ENCODE measurements at regions not wholly inside any gene's neighbourhood (a gene's known extent, or its start where the extent isn't known, plus 50 kb on each side); places are given as distances from the start of the nearest gene placed in this dataset.
"Not testable (repeated sequence)": the region's sequence is repeated elsewhere in the genome, so short reads cannot be mapped to it uniquely, and the experiment has no call there.

DNA sequence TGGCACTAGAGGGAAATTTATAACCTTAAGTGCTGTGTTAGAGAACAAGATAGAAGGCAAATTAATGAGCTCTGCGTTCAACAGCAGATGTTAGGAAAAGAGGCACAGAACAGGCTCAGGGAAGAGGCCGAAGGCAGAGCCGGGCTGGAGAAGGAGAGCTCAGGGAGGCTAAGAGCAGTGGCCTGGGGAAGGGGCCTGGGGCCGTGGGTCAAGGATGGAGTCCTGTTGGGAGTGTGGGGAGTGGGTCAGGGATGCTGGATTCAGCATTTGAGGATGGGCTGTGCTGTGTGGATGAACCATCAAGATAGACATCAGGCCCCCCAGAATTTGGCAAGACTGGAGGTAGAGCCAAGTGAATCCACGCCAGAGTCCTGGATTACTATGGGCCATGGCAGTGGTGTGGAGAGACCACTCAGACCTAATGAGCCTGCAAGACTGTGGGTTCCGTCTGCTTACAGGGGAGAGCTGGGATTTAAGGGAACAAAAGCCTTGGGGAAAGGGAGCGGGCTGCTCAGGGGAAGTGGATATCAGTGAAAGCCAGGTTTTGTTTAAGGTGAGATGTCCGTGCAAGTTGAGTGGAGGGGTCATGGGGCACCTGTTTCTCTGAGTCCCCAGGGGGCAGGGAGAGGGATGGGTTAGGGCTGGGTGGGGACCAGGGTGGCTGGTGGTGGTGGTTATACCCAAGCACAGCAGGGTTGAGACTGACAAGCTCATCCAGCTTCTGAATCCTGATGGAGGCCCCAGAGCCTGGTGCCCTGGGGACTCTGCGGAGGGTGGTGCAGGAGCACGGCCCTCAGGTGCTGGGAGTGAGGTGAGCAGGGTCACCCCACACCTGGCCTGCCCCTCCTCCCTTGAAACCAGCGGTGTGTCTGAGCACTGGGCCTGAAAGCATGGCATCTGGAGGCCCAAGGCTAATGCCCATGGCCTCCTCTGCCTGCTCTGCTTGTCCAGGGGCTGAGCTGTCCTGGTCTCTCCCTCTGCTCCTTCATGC lies 101.7 kb downstream of the BMS1 start:
- DNase-seq (ENCODE audit: low spot score): no peak

DNA sequence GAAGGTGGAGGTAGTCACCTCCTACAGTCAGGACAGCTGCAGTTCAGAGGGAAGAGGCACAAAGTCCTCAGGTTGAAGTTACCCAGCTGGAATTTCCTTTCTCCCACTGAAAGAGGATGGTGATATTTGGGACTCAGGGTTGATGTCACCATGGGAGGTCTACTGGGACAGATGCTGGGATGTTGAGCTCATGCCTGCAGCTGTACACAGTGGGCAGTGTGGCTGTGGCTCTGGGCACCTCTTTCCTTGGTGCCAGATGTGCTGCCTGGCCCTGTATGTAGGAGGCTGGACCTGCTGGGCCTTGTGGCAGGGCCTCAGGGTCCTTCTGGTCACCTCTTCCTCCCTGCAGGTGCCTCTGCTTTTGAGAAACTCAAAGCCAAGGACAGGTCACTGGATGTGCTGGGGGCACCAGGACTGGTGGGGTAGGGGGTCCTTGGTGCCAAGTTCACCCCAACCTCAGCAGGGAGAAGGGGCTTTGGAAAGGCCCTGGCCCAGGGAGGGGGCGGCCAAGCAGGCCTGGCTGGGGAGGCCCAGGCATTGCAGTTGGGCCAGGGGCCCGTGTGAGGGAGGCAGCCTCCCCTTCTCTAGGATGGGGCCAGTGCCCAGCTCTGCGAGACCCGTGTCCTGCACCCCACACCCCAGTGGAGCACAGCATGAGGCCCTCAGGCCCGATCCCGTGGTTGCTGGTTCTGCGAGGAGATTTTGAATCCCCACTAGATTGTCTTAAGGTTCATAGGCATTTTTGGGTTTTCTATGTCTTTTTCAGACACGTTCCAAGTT lies 103.1 kb downstream of the BMS1 start:
- DNase-seq (ENCODE audit: low spot score): no peak

DNA sequence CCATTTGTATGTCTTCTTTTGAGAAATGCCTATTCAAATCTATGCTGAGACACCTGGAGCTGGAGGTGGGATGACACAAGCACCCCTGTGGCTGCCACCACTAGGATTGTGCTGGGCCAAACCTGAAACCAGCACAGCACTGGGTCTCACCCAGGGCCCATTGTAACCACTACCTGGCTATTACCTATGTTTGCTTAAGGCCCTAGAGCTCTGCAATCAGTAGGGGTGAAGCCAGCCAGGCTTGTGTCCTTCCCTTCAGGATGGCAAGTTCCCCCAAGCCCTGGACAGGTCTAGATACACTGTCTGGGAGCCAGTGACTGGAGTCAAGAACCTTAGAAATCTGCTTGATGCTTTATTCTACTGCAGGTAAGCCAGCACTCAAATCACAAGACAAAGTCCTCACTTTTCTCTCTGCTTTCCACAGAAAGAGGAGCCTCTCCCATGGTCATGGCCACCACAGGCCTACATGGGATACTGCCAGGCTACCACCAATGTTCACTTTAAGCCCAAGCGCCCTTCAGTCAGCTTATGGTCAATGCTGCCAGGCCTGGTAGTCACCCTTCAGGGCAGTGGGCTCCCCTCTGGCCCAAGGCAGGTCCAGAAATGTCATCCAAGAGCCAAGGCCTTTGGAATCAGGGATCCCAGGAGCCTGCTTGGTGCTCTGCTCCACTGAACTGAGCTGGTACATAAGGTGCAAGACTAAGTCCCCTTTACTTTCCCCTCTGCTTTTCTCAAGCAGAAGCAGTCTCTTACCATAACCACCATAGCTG lies 105.3 kb downstream of the BMS1 start:
- no peak for DNase-seq (ENCODE audit: low spot score)

DNA sequence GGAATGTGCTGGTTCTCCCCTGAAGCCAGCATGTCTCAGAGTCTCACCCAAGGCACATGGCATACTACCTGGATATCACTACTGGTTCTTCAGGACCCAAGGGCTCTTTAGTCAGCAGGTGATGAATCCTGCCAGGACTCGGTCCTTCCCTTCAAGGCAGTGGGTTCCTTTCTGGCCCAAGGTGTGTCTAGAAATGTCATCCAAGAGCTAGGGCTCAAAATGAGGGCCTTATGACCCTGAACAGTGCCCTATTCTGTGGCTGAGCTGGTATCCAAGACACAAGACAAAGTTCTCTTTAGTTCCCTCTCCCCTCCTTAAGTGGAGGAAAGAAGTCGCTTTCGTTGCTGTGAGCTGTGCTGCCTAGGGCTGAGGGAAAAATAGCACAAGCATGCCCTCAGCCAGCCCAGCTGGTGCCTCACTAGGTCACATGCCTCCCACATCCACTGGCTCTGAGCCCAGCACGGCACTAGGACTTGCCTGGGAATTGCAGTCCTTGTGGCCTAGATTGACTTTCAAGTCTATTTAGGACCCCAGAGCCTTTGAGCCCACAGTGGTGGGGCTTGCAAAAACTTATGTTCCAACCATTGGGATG lies 106.0 kb downstream of the BMS1 start:
- no peak for DNase-seq (ENCODE audit: low spot score)

DNA sequence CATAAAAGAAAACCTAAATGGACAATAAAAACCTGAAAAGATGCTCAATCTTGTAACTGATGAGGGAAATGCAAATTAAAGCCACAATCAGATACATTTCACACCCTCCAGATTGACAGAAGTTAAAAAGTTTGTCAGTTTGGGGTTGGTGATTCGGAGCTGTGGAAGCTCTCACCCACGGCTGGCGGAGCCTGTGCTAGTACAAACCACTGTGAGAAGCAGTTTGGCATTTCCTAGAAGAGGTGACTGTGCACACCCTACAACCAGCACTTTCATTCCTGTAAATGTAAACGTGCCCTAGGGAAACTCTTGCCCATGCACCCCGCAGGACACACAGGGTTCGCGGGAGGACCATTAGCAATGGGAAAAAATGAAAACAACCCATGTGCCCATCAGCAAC lies 114.1 kb downstream of the BMS1 start:
- DNase-seq (ENCODE audit: low spot score): no peak

DNA sequence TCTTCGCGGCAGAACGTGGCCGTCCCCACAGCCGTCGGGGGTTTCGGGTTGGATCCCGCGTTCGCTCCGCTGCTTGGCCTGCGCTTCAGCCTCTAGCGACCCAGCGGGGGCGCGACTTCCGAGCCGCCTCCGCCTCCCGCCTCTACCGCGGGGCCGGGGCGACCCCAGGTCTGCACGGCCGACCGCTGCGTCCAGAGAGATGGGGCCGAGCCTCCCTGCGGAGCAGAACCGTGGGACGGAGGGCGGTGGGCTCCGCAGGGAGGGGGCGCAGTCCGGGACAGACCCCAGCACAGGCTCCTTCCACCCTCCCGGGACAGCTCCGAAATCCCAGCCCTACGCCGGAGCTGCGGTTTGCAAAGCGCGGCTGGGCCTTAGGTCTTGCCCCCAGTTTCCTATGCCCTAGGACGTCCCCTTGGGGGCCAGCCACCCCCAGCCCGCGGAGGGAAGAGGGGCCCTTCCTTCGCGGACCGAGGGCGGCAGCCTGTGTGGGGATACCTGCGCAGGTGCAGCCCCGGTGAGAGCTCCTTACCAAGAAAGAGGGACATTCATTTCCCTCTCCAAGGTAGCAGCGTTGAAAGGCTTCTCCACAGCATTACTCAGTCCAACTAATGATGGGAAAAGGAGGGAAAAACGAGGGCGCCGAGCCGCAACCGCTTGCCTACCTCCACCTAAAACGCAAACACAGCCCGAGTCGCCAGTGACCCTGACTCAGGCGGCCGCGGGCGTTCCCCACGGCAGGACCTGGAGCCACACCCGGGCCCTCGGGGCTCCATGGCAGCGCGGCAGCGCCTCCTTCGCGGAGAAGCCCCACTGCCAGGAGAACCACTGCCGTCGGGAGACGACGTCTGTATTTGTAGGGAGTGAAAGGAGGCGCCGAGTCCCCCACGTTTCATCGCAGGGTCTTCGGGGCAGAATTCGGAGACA lies 115.7 kb downstream of the BMS1 start:
- DNase-seq (ENCODE audit: low spot score): peak; percentile 5

DNA sequence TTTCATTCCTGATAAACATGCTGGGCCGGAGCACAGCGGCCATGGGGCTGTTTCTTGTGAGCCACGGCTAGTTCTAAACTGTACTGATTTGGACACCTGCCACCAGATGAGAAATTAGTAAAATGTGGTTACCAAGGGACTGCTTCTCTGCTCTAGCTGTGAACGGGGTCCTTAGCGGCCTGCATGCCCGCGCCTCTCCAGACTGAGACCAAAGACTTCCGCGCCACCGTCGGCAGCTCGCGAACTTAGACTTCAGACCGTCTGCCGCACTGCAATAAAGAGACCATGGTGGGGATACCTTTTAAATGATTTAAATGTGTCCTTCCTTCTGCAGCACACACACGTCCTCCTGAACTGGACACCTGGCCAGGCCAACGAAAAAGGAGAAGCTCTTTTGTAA lies 116.4 kb downstream of the BMS1 start:
- no peak for DNase-seq (ENCODE audit: low spot score)

DNA sequence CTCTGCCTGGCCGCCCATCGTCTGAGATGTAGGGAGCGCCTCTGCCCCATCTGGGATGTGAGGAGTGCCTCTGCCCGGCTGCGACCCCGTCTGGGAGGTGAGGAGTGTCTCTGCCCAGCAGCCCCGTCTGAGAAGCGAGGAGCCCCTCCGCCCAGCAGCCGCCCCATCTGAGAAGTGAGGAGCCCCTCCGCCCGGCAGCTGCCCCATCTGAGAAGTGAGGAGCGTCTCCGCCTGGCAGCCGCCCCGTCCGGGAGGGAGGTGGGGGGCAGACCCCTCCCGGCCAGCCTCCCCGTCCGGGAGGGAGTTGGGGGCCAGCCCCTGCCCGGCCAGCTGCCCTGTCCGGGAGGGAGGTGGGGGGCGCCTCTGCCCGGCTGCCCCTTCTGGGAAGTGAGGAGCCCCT lies 117.8 kb downstream of the BMS1 start:
- DNase-seq (ENCODE audit: low spot score): not testable (repeated sequence)

DNA sequence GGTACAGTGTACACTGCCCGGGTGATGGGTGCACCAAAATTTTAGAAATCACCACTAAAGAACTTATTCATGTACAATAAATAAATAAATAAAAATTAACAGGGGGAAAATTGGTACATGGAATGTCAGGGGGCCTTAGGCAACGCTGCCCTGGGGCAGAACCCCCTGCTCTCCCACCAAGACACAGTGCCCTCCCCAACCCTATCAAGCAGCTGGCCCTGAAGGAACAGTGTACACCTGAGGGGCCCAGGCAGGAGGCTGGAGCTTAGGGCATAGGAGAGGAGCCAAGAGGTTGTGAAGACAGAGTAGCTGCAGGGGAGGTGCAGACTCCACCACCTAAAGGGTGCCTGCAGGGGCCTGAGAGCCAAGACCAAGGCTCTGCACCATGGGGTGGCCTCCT lies 128.8 kb downstream of the BMS1 start:
- DNase-seq (ENCODE audit: low spot score): no peak

DNA sequence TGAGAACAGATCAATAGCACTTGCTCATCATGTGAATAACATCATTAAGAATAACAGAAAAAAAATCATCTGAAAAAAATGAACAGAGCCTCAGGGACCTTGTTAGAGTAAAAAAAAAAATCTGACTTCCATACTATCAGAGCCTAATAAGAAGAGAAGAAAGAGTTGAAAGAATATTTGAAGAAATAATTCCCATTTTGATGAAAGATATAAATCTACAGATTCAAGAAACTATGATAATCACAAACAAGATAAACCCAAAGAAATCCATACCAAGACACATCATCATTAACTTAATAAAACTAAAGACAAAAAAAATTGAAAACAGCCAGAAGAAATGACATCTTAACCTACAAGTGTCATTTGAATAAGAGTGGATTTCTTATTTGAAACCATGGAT lies 134.4 kb downstream of the BMS1 start:
- no peak for DNase-seq (ENCODE audit: low spot score)

DNA sequence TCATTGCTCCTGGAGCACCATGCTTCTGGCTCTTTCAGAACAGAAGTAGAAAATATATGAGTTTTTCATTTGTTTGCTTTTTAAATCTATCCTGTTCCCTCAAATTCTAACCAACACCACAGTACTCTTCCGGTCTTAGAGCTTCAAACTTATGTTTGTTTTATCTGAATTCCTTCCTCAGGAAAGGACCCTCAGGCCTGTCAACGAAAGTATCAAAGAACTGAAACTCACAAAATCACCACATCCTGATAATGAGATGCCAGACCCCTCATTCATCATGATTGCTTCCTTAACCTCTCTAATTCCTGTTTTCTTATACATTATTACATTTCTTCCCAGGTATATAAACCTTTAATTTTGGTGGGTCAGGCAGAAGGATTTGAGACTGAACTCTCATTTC lies 135.2 kb downstream of the BMS1 start:
- DNase-seq (ENCODE audit: low spot score): no peak

DNA sequence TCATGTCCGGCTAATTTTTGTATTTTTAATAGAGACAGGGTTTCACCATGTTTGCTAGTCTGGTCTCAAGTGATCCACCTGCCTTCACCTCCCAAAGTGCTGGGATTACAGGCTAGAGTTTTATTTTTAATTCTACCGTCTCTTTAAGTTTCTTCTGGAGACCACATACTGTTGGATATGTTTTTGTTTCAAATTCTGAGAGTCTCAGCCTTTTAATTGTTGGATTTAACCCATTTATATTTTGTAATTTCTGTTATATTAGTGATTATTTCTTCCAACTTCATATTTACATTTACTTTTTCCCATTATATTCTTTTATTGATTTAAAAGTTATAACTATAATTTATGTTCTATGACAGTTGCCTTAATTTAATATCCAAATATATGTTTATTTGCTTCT lies 139.4 kb downstream of the BMS1 start:
- DNase-seq (ENCODE audit: low spot score): no peak

DNA sequence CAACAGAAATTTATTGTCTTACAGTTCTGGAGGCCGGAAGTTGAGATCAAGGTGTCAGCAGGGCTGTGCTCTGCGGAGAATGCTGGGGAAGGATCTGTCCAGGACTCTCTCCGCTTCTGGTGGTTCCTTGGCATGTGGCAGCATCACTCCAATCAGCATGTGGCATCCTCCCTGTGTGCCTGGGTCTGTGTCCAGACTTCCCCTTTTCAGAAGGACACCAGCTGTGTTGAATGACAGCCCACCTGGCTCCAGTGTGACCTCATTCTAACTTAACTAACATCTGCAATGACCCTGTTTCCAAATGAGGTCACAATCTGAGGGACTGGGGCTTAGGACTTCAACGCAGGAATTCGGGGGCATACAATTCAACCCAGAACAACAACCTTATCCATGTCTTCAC lies 141.9 kb downstream of the BMS1 start:
- DNase-seq (ENCODE audit: low spot score): no peak

DNA sequence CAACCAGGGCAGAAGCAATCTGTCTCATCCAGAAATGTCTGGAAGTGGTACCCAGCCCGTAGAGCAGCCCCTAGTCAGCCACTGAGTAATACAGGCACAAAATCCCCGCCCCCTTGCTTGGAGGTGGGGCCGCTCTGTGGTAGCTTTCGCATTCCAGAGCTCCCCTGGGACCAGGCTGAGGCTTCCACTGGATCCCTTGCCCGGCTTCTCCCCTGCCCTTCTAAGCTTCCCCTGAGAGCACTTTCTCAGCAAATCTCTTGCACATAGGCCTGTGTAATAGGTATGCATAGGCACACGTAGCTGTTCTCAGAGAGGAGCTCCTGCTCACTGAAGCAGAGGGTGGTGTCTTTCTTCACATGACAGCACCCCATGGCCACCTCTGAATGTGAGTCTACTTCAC lies 144.2 kb downstream of the BMS1 start:
- DNase-seq (ENCODE audit: low spot score): peak; percentile 81

DNA sequence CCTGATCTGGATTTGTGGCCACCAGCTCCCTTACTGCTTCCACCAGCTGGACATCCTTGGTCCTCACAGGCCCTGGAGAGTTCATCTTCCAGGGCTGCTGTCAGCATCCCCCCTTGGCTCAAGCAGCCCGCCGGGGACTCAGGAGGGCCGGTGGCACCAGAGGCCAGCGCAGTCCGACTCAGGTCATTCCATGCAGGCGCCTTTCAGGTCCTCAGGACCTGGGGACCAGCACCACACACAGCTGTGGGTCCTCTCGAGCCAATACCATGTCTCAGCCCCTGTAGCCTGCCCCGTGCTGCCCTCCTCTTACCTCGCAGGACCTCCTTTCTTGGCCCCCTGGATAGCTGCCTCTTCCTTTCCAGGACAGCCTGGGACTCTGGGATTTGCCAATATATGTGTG lies 145.5 kb downstream of the BMS1 start:
- no peak for DNase-seq (ENCODE audit: low spot score)

DNA sequence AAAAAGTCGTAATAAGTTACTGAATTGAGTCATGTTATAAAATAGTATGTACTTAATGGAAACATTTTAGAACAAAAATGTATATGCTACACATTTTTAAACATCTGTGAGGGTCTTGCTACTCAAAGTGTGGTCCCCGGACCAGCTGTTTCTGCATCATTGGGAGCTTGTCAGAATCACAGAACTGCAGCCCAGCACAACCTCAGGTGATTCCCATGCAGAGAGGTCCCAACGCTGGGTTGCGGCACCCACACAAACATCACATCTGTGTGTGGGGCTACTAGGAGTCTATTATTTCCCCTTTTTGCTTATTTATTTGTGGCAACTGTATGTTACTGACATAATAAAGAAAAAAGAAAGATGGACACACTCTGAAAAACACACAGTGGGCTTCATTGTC lies 146.6 kb downstream of the BMS1 start:
- no peak for DNase-seq (ENCODE audit: low spot score)

DNA sequence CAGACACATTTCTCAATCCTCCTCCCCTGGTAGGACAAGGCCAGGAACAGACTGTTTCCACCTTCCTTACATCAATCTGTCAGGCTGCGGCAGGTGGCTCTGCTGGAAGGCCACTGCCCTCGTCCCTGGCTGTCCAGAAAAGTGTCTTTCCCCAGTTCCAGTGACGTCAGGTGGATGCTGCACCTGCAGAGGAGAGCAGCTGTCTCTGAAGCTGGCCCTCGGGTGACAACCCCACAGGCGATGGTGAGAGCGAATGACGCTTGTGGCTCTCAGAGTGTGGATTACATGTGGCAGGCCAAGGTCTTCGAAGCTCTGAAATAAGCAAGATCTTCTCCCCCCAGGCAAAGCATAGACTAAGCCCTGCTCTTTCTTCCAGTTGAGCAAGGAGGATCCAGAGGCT lies 146.9 kb upstream of the RET start:
- DNase-seq (ENCODE audit: low spot score): no peak

DNA sequence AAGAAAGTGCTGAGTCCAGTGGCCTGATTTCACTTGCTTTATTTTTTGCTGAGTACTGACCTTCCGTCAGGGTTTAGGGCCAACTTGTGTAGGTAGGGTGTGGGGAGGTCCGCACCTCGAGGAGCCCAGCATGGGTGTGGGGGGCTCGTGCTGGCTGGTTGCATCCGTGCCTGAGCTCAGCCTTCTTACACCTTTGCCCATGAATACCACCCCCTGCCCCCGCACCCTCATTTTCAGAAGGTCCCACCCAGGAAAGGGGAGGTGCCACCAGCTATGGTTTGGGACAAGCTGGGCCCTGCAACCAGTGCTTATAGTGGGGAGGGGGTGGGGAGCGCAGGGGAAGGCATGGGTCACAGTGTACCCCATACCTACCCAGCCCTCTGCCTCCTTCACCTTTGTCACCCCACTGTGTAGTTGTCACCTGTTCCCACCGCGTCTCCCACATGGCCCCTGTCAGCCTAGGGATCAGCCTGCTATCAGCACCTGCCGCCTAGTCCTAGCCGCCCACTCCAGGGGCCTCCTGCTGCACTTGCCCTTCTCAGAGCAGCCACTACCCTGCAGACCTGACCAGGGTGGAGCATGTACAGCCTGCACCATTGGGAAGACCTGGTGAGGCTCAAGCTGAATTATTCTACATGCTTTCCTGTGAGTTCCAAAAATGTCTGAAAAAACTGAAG lies 146.2 kb upstream of the RET start:
- no peak for DNase-seq (ENCODE audit: low spot score)

DNA sequence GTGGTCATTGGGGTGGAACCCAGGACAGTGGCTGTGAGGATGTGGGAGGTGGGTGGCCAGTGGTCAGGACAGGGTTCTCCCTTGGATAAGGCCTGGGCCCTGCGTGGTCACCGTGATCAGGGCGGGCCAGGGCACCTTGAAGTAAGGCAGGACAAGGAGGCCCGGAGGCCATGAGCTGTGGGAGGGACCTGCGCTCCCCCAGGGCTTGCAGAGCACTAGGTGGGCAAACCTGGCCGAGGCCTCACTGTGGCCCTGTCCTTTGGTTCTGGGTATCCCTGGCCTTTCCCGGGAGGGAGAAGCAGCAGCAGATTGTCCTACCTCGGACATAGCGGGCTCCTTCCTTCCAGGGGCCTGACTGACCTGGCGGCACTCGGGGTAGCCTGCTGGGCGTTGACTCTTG lies 144.8 kb upstream of the RET start:
- DNase-seq (ENCODE audit: low spot score): no peak

DNA sequence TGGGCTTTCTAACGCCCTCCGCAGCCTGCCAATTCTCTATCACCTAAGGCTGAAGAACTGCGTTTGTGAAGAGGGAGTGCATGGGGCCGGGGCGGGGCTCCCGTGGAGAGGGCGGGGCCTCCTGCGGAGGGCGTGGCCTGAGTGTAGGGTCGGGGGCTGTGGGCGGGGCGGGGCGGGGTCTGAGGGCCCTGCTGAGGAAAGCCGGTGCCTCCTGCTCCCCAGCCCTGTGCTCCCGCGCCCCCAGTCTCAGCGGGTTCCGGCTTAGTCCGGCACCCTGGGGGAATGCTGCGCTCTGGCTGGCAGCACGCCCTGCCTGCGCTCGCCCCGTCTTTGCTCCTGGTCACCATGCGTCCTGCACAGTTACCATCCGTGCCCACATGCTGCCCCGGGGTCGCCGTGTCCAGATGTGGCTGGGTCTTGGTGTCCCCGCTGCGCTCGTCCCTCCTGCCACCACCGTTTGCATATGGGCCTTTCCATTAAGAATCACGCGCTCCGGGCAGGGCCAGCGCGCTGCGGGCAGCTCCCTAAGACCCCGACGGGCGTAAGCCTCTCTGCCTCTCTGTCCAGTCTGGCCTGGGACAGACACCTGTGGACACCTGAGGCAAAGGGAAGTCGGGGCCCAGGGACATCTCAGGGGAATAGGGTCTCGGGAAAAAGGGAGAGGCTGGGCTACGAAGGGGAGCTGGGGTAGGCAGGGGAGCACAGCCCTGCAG lies 144.0 kb upstream of the RET start:
- no peak for DNase-seq (ENCODE audit: low spot score)
